GM19240 (cell line): ENCODE measurements at regions not wholly inside any gene's neighbourhood (a gene's known extent, or its start where the extent isn't known, plus 50 kb on each side); places are given as distances from the start of the nearest gene placed in this dataset.
"Not testable (repeated sequence)": the region's sequence is repeated elsewhere in the genome, so short reads cannot be mapped to it uniquely, and the experiment has no call there.

Source experiments
- DNase-seq: peaks from one replicate; pipeline ENCODE4 v3.0.0; 2011; ENCODE audit warnings: low spot score; ENCODE audit not compliant: insufficient read length

GRCh38 chr5:87786471-87786870, 373.7 kb upstream of the CCNH start:
- DNase-seq: no peak

DNA sequence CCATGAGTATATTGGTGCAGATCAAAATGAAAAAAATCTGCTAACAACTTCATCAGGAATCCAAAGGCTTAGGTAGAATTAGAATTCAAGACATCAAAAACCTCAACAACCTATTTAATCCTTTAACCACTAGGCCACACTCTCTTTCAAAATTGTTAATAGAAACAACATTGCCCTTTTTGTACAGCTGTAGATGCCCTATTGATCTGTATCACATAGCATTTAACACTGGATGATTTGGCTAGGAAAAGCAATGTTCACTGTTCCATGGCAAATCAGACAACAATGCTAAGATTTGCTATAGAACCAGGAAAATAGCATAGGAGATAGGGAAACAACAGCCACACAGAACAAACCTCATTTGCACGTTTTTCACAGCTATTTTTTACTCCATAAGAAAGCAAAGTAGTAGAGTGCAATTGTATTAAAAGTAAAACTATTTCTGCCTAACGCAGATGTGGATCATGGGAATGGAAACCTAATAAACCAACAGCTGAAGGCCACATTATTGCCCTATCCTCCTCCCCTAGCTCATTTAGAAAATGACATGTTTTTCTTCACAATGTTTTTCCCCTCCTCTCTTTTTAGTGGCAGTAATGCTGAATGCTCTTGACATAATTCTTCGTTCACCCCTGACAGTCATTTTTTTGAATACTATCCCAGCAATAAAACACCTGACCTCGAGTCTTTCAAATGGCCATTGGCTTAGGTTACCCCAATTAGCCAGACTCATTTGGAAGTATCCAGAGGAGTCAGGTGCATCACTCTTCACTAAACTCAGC, 373.0 kb upstream of the CCNH start:
- DNase-seq: no peak

DNA sequence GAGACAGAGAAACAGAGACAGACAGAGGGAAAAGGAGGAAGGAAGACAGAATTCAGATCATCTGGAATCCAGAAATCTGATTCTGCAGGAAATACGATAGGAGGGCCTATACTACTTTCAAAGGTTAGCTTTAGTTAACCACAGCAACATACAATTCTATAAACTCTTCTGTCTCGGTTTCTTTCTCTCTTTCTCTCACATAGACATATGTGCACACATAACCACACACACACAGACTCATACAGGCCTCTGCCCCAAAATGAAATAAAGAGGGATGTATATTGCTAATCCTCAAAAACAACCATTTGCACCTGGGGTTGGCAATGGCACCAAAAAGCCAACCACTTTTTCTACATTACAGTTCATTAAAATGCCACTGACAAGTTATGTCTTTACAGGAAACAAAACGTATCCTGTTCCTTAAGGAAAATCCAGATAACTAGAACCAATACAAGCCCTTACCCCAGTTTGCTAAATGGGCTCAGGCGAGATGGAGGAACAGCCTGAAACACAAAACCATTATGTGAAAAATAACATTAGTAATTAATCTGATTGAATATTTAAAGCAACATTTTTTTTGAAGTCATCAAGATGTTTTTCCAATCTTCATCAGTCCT, 372.3 kb upstream of the CCNH start:
- DNase-seq: no peak

DNA sequence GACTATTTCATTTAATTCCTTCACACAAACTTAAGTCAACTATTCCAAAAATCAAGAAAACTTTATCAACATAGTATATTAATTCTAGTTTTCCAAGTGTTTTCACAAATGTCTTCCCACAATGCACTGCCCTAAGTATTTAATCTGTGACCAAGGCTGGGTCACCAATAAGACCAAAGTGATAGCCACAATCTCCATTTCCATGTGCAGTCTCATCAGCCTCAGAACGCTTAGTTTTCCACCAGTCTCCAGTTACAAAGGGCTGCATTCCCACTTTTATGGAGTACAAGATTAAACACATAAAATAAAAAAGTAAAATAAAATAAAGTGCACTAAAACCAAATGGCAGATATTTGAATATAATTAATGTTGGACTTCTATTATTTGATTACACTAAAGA, 371.6 kb upstream of the CCNH start:
- no peak for DNase-seq

- no peak for DNase-seq
Measured at GRCh38 chr5:87782916-87783315, 370.2 kb upstream of the CCNH start.

GRCh38 chr5:87781976-87782375, 369.2 kb upstream of the CCNH start:
- no peak for DNase-seq

DNA sequence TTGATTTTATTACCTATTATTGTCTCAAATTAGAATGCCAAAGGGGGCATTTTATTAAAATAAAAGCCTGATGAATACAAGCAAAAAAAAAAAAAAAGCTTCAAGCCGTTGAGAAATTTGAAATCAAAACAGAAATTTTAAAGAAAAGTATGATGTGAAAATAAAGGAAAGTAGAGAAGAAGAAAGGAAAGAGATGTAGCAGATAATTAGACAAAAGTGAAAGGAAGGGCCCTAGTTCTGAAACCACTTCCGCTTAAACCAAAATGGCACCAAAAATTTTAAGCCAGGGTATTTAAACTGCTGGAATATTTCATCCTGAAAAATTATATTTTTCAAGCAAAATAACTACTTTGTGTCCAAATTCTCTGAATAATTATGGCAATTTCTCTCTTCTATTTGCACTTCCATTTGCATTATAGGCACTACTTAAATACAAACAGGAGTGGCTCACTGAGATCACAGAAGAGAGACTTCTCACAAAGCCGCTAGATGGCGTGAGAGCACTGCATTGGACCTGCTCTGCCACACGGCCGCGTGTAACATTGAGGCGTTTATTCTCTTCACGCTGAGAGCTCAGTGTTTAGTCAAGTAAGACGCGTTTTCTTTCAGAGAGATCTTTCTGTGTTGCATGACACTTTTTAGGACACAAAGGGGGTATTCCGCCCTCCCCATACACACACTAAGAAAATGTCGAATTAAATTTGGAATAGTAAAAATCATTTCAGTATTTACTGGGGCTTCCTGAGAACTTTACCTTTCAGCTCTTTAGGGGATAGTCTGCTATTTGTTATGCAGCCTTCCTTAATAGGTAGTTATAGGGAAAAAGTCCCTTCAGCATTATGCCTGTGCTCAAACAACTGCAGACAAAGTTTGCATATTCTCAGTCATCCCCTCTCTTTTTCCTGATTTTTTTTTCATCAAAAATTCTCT, 368.4 kb upstream of the CCNH start:
- DNase-seq: peak; percentile 18

- no peak for DNase-seq
Measured at GRCh38 chr5:87778876-87779275, 366.1 kb upstream of the CCNH start.

DNA sequence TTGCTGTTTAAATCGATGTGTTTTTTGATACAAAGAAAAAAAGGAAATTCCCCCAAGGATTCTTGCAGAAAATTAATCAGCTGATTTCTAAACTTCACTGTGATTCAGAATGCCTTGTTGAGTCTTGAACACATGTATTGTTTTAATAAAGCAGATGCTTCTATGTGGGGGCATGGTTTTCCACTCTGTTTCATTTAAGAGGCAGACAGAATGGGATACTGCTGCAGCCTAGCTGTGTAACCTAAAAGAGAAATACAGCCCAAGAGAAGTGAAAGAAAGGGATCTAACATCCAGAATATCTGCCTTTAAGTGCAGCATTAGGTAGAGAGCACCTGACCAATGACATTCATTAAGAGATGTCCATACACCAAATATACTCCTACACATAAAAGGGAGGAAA, 365.1 kb upstream of the CCNH start:
- DNase-seq: no peak

- DNase-seq: no peak
Measured at GRCh38 chr5:87776785-87777184, 364.1 kb upstream of the CCNH start.

DNA sequence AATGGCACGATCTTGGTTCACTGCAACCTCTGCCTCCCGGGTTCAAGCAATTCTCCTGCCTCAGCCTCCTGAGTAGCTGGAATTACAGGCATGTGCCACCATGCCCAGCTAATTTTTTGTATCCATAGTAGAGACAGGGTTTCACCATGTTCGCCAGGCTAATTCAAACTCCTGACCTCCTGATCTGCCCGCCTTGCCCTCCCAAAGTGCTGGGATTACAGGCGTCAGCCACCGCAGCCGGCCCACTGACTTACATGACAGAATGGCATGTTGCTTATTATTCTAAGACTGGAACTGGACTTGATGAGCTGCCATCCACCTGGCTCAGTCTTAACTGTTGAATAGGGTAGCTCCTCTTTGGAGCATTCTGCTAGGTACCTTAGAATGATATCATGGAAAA, 363.6 kb upstream of the CCNH start:
- DNase-seq: not testable (repeated sequence)

GRCh38 chr5:87775228-87775627, 362.5 kb upstream of the CCNH start:
- DNase-seq: no peak

GRCh38 chr5:87774804-87775203, 362.1 kb upstream of the CCNH start:
- no peak for DNase-seq

DNA sequence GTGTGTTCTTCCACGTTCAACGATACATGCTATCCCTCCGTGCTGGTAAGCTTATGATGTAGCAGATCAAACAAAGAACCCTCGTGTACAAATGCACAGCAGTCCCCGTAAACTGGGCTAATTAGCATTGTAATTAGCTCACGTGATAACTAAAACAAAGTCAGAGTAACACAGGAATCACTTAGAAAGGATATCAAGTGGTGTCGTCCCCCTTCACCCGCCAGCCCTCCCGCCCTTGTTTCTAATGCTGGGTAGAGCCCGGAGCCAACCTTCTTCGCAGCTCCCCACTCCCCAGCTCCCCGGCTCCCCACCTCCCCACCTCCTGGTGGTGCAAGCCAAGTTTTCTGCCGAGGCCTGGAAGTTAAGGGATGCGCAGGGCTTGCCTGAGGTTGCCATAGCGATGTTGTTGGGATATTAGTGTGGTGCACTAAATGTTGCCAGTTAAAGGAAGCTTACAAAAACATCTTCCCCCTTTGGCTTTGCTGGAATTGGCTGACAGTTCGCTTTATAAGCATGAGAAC, 357.9 kb upstream of the CCNH start:
- no peak for DNase-seq

- no peak for DNase-seq
Measured at GRCh38 chr5:87770016-87770570, 357.4 kb upstream of the CCNH start.

DNA sequence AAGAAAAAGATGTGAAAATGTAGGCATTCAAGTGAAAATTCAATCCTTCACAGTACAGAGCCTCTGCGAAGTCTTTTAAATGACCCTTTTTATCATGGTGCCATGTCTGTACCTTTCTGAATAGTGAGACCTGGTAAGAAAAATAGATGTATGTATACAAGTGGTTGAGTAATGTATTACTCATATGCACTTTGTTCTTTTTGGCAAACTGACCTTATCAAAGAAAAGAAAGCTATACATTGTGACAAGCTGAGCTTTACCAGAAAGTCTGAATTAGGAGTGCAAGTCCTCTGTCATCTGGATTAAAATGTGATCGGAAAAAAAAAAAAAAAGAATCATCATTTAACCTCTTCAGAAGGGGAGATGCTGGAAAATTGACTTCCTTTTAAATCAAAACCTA, 356.4 kb upstream of the CCNH start:
- DNase-seq: no peak

GRCh38 chr5:87768190-87768589, 355.5 kb upstream of the CCNH start:
- DNase-seq: no peak

GRCh38 chr5:87765009-87765408, 352.3 kb upstream of the CCNH start:
- DNase-seq: no peak

- DNase-seq: no peak
Measured at GRCh38 chr5:87762631-87763030, 349.9 kb upstream of the CCNH start.

GRCh38 chr5:87756951-87757350, 344.2 kb upstream of the CCNH start:
- DNase-seq: no peak

- no peak for DNase-seq
Measured at GRCh38 chr5:87755360-87755759, 342.6 kb upstream of the CCNH start.
